ENCODE measurements at regions not wholly inside any gene's neighbourhood (a gene's known extent, or its start where the extent isn't known, plus 50 kb on each side); places are given as distances from the start of the nearest gene placed in this dataset.

DNA sequence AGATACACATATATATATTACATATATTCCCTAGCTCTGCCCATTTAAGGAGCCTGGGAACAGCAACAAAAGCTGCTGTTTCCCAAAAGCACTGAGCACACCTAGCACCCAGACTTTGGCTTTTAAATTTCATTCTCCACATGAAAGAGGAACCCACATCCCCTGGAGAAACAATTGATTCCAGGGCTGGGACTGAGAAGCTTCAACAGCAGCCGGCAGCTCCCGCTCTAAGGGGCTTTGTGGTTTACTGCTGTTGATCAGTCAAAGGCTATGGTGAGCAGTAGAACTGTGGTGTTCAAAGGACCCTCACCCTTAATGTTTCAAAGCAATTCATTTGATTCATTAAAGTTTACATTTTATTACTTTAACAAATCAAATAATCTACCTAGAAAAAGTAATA is 83.3 kb upstream of the SLC66A3 start:
- no peak for DNase-seq (ENCODE audit: low read depth in 2 of 2)

DNA sequence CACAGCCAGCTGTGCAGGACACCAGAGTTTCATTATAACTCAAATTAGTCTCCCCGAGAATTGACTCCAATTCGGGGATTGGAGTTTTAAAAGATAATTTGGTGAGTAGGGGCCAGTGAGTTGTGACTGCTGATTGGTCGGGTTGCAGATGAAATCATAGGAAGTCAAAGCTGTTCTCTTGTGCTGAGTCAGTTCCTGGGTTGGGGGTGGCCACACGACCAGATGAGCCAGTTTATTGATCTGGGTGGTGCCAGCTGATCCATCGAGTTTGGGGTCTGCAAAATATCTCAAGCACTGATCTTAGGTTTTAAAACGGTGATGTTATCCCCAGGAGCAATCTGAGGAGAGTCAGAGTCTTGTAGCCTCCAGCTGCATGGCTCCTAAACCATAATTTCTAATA is 82.7 kb upstream of the SLC66A3 start:
- no peak for TF ChIP-seq CTCF (IDR thresholded peaks at IDR 0.05; ENCODE audit: low read depth, low read length)
- no peak overlapping the region for H3K4me3 ChIP-seq (replicated peaks in 1 of 2; ENCODE audit: low read depth in 2 of 2, low read length in 2 of 2)
- no peak for DNase-seq (ENCODE audit: low read depth in 2 of 2)

More for the DNA sequence above, 83.3 kb upstream of the SLC66A3 start:
- no peak overlapping the region for H3K4me3 ChIP-seq (replicated peaks in 1 of 2; ENCODE audit: low read depth in 2 of 2, low read length in 2 of 2)
- no peak for TF ChIP-seq CTCF (IDR thresholded peaks at IDR 0.05; ENCODE audit: low read depth, low read length)

DNA sequence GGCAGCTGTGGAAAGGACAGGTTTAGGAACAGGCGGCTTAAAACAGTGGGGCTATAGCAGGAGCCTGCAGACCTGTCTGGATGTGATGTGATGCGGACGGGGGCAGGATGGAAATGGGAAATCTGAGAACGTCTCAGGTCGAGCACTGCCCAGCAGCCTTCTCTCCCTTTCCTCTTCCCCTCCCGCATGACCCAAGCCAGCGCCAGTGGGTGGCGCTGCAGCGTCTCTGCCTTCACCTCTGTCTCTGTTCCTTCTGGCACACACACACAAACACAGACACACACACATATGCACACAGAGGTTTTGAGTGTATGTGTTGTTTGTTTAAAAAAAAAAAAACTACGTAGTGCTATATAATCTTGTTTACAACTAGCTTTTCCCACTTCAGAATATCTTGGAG is 82.0 kb upstream of the SLC66A3 start:
- peak; percentile 31 for TF ChIP-seq CTCF (IDR thresholded peaks at IDR 0.05; ENCODE audit: low read depth, low read length)
- H3K4me3 ChIP-seq (replicated peaks in 1 of 2; ENCODE audit: low read depth in 2 of 2, low read length in 2 of 2) = no peak overlapping the region
- DNase-seq (ENCODE audit: low read depth in 2 of 2) = peak; percentile 23 to 53

DNA sequence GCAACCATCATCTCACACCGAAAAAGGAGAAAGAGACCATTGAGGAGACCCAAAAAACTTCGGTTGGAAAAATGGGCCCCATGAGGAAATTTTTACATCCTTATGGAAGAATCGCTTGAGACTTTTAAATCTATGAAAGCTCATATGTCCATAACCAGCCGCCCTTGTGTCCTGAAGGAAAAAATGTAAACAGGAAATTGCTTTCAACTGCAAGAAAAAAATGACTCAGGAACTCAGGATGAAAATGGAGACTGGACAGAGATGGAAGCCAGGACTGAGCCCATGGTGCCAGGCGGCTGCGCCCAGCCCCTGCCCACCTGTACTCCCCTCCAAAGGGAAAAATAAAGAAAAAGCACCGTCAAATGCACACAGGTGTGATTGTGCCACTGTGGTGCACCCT is 81.5 kb upstream of the SLC66A3 start:
- no peak overlapping the region for H3K4me3 ChIP-seq (replicated peaks in 1 of 2; ENCODE audit: low read depth in 2 of 2, low read length in 2 of 2)

DNA sequence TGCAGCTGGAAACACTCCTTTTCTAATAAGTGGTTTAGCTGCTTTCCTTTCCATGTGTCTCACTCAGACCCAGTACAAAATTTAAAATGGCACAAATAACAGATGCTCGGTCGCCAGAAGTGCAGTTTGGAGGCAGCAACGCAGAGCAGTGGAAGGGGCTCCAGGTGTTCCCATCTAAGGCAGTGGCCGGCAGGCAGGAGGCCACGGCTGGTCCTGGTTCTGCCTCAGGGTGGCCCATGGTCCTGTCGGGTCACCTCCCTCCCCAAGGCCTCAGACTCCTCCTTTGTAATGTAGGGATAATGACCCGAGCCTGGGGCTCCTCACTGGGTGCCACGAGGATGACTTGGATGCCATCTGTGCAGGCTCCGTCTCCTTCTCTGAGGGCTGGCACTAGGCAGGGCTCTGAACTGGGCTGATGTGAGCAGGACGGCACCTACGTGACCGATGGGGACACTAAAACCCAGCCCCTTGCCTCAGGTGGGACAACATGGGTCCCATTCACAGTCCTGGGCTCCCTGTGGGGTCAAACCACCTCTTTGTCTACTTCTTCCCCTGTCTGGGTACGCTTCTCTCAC is 80.9 kb upstream of the SLC66A3 start:
- no peak overlapping the region for H3K4me3 ChIP-seq (replicated peaks in 1 of 2; ENCODE audit: low read depth in 2 of 2, low read length in 2 of 2)
- no peak for TF ChIP-seq CTCF (IDR thresholded peaks at IDR 0.05; ENCODE audit: low read depth, low read length)
- no peak for DNase-seq (ENCODE audit: low read depth in 2 of 2)

More for the DNA sequence above, 81.5 kb upstream of the SLC66A3 start:
- DNase-seq (ENCODE audit: low read depth in 2 of 2) = peak; percentile 34 to 45
- TF ChIP-seq CTCF (IDR thresholded peaks at IDR 0.05; ENCODE audit: low read depth, low read length) = no peak

GRCh38 chr2:11075221-11075620 is 80.0 kb upstream of the SLC66A3 start:
- H3K4me3 ChIP-seq (replicated peaks in 1 of 2; ENCODE audit: low read depth in 2 of 2, low read length in 2 of 2) = no peak overlapping the region
- no peak for DNase-seq (ENCODE audit: low read depth in 2 of 2)
- TF ChIP-seq CTCF (IDR thresholded peaks at IDR 0.05; ENCODE audit: low read depth, low read length) = no peak

DNA sequence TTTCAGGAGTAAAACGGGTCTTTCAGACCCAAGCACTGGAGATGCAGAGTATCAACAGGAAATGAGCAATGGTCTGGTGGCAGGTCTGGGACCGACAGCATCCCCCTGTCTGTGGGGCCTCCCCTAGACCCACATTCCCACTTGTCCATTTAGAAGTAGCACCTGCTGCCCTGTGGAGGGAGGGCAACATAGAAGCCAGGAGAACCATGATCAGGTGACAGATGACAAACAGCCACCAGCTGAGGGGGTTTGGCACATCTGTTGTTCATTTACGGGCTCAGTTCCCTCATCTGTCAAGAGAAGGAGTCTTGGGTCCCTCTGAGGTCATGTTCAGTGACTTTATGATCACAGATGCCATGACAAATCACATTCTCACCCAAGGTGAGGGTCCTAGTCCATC is 77.9 kb upstream of the SLC66A3 start:
- no peak overlapping the region for H3K4me3 ChIP-seq (replicated peaks in 1 of 2; ENCODE audit: low read depth in 2 of 2, low read length in 2 of 2)
- no peak for TF ChIP-seq CTCF (IDR thresholded peaks at IDR 0.05; ENCODE audit: low read depth, low read length)
- no peak for DNase-seq (ENCODE audit: low read depth in 2 of 2)

Data from cardiac fibroblast (primary cell).